Fibroblast of pulmonary artery (primary cell): ENCODE measurements at regions not wholly inside any gene's neighbourhood (a gene's known extent, or its start where the extent isn't known, plus 50 kb on each side); places are given as distances from the start of the nearest gene placed in this dataset.

Experiments used
- DNase-seq: peaks from one replicate; pipeline ENCODE4 v3.0.0-alpha.2; 2010; ENCODE audit warnings: low read depth
- H3K4me3 ChIP-seq: replicated peaks from 2 replicates; pipeline ENCODE4 v1.5.1; 2011; ENCODE audit warnings: low read depth, mild to moderate bottlenecking, control low read depth, low read length, moderate library complexity
- CTCF ChIP-seq: IDR thresholded peaks from 2 replicates; pipeline ENCODE4 v1.5.1; 2011; ENCODE audit warnings: mild to moderate bottlenecking, control low read depth, low read length, inconsistent platforms; ENCODE audit errors: missing control alignments

DNA sequence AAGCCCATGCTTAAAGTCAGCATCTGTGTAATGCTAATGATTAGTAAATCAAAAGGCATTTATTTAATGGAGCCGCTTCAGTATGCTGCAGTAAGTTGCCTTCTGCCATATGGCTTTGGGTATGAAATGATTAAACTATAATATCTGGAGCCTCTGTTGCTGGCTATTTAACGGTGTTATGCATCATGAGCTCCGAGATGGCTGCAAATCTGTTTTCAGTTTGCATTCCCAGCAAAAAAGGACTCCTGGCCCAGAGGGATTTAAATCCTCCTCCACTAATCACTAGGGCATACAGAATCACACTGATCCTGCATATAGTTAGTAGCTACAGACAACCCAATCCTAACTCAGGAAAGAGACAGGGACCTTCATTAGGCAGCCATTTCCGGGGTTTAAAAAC lies 171.5 kb upstream of the EEA1 start:
- H3K4me3 ChIP-seq: no peak overlapping the region
- TF ChIP-seq CTCF: no peak
- DNase-seq: no peak

DNA sequence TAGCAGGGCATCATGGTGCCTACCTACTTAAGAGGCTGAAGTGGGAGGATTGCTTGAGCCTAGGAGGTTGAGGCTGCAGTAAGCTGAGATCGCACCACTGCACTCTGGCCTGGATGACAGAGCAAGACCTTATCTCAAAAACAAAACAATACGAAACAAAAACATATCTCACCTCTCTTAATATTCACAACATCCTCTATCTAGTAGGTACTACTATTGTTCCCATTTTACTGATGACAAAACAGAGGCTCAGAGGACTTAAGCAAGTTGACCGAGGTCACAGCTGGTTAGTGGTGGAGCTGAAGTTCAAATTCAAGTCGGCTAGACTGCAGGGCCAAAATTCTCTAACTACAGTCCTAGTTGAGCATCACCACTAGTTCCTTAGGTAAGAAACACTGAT lies 172.3 kb upstream of the EEA1 start:
- no peak for DNase-seq
- H3K4me3 ChIP-seq: no peak overlapping the region
- TF ChIP-seq CTCF: no peak

DNA sequence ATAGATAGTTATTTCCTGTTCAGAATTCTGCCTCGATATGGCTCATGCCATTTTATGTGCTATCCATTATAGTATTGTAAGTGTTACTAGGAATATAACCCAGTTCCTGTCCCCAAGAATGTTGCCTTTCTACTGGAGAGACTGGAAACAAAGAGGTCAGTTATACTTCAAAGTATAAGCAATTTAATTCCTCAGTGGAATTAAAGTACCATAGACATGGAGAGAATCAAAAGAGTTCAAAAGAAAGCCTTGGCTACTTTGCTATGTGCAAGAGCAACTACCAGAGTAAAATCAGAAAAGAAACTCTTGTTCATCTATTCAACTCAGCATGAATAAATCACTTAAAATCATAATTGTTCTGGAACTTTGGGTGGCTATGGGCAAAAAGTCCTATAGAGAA lies 173.2 kb upstream of the EEA1 start:
- no peak for TF ChIP-seq CTCF
- no peak for DNase-seq
- no peak overlapping the region for H3K4me3 ChIP-seq

GRCh38 chr12:93102744-93103143 lies 173.6 kb upstream of the EEA1 start:
- no peak for DNase-seq

DNA sequence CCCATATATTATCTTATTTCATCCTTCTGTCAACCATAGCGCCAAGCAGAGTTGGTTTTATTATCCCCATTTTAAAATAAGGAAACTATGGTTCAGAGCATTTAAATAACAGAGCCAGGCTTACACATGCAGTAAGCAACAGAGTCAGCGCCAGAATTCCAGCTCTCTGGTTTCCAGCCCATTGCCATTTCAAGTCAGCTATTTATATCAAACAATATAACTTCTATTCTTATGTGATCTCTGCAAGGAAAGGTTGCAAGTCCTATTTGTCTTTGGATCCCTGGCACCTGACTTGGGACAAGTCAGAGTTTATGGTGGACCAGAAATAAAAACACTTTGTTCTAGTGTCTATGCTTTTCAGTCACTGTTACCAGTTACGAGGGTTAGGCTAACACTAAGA lies 174.1 kb upstream of the EEA1 start:
- no peak for DNase-seq
- no peak overlapping the region for H3K4me3 ChIP-seq
- no peak for TF ChIP-seq CTCF

More at GRCh38 chr12:93102744-93103143, 173.6 kb upstream of the EEA1 start:
- TF ChIP-seq CTCF: no peak
- H3K4me3 ChIP-seq: no peak overlapping the region

DNA sequence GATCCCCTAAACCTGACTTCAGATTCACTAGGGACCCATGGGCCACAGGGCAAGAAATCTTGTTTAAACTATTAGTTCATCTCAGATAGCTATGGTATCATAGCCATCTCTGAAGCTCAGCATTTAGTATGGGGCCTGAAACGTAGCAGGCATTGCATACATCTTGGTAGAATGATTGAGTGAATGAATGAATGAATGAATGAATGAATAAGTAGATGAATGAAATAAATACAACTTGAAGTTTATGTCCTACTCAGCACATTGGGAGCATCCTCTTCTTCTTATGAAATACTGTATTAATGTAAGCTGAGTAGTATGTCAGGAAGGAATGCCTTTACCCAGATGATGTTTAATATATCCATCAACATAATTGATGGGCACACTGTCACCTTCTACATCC lies 175.4 kb upstream of the EEA1 start:
- TF ChIP-seq CTCF: no peak
- no peak for DNase-seq
- H3K4me3 ChIP-seq: no peak overlapping the region

- no peak overlapping the region for H3K4me3 ChIP-seq
- DNase-seq: no peak
- TF ChIP-seq CTCF: no peak
Measured at GRCh38 chr12:93106910-93107309, 177.8 kb upstream of the EEA1 start.
